GM19463 (cell line): ENCODE measurements at regions not wholly inside any gene's neighbourhood (a gene's known extent, or its start where the extent isn't known, plus 50 kb on each side); places are given as distances from the start of the nearest gene placed in this dataset.
"Not testable (repeated sequence)": the region's sequence is repeated elsewhere in the genome, so short reads cannot be mapped to it uniquely, and the experiment has no call there.

ENCODE experiments used
- ATAC-seq: cut with Tn5 transposase; IDR thresholded peaks from one replicate; pipeline ENCODE4 v1.9.1; 2021; ENCODE audit warnings: mild to moderate bottlenecking, moderate library complexity; ENCODE audit not compliant: unreplicated experiment

- ATAC-seq, result peak; percentile 100
These were observed 84.6 kb upstream of the ZNG1F start for GRCh38 chr9:41273549-41274267.

GRCh38 chr9:41272879-41273548 lies 83.9 kb upstream of the ZNG1F start:
- ATAC-seq, result peak; percentile 28

DNA sequence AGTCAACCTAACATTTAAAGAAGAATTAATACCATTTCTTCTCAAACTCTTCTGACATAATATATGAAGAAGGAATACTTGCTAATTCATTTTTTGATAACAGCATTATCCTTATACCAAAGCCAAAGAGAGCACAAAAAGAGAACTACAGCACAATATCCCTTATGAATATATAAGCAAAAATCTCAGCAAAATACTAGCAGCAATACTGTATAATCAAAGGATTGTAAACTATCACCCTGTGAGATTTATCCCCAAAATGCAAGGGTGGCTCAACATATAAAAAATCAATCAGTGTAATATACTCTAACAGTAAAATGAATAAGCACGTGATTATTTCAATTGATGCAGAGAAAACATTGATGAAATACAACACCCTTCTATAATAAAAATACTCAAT lies 81.9 kb upstream of the ZNG1F start:
- not testable (repeated sequence) for ATAC-seq

GRCh38 chr9:41269471-41269870 lies 80.4 kb upstream of the ZNG1F start:
- not testable (repeated sequence) for ATAC-seq

- ATAC-seq, result not testable (repeated sequence)
These were observed 79.9 kb upstream of the ZNG1F start for GRCh38 chr9:41269054-41269453.

GRCh38 chr9:41266602-41267001 lies 77.5 kb upstream of the ZNG1F start:
- ATAC-seq, result not testable (repeated sequence)

GRCh38 chr9:41266000-41266399 lies 76.9 kb upstream of the ZNG1F start:
- ATAC-seq, result not testable (repeated sequence)

DNA sequence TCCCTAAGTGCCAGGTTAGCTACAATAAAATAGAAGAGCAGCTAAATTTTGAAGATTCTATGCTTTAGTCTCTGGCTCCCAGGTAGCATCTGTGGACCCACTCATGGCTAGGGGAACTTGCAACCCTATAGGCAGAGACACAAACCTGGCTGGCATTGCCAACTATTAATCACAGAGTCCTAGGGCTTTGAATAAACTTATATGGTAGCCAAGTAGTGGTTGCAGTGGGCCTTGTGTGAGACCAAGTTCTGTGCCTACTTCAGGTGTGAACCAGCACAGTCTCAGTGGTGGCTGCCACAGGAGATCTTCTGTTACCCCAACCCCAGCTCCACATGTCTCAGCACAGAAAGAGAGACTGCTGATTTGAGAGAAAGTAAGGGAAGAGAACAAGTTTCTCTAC lies 62.9 kb upstream of the ZNG1F start:
- not testable (repeated sequence) for ATAC-seq

GRCh38 chr9:41251101-41251500 lies 62.0 kb upstream of the ZNG1F start:
- not testable (repeated sequence) for ATAC-seq

- not testable (repeated sequence) for ATAC-seq
These were observed 57.6 kb upstream of the ZNG1F start for GRCh38 chr9:41246702-41247101.
